ENCODE measurements at regions not wholly inside any gene's neighbourhood (a gene's known extent, or its start where the extent isn't known, plus 50 kb on each side); places are given as distances from the start of the nearest gene placed in this dataset.
"Not testable (repeated sequence)": the region's sequence is repeated elsewhere in the genome, so short reads cannot be mapped to it uniquely, and the experiment has no call there.

DNA sequence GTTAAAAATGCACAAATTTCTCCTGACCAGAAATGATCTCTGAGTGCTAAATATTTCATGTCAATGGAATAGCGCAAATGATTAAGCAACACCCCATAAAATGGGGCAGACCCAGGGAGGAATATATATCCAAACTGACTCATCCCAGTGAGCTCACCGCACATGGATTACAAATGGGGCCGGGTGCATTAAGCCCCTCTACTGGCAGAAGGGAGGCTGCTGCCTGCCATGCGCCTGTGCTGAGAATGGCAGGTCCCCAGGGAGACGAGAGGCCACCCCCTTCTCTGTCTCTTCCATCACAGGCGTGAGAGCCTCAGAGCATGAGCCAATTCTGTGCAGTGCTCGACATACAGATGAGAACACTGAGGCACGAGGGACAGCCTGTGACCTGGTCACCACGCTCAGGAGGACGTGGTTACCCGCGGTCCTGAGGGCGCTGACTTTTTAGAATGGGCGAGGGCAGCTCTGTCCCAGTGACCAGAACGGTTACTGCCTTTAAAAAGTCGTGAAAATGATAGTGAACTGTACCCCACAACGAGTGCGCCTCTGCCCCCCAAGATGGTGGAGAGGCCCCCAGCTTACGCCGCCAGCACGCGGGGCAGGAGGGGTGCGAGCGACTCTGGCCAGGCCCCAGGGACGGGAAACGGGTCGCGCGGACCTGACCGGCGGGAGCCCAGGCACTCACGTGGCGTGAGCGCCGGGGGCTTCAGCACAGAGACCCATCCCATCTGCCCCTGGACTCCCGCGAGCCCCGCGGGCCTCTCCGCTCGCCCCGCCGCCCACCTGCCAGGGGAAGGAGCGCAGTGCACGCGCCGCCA lies 130.2 kb upstream of the ALDH3B2 start:
- peak; percentile 39 for DNase-seq (ENCODE audit: low read depth)

DNA sequence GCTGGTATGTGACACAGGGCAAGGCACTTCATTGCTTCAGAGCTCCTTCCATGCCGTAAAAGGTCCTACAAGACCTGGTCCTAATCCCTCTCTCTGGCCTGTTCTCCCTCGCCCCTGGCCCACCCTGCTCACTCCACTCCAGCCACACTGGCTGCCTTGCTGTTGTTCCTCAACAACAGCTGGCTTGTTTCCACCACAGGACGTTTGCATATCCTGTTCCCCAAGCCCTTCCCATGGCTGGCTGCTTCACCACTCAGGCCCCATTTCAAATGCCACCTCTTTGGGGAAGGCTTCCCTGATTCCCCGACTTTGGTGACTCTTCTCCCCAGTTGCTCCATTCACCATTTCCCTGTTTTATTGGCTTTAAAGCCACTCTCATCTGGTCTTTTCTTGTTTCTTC lies 129.1 kb upstream of the ALDH3B2 start:
- DNase-seq (ENCODE audit: low read depth) = not testable (repeated sequence)

DNA sequence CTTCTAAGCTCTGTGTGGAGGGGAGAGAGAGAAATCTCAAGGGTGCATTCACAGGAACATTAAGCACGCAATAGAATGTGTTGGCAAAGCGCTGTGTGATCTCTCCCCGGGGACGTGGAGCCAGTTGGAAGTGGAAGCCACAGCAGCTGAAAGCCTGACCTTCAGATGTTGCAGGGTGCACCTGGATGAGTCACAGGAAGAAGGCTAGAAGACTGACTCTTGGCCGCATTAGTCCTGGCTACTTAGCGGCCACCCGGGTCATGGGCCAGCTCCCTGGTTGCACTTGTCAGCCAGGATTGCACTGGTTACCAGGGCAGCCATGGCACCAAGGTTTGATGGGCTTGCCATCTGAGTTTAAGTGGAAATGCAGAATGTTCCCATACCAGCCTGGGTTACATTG lies 128.6 kb upstream of the ALDH3B2 start:
- DNase-seq (ENCODE audit: low read depth) = not testable (repeated sequence)

DNA sequence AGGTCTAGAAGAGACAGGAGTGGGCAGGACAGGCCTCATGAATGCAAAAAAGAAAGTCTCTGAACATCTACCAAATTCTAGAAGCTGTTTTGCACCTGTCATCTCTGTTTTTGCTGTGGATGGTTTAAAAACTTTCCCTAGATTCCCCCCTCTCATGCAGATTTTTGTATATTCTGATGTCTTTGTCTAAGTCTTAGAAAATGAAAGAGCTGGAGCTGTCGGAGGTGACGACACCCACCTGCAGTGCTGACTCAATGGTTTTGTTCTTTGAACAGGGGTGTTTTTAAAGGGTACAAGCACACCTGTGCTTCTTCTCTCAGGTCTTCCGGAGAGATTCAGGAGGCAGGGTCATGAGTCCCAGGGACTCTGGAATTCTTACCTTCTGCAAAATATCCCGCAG lies 128.2 kb upstream of the ALDH3B2 start:
- DNase-seq (ENCODE audit: low read depth) = not testable (repeated sequence)

DNA sequence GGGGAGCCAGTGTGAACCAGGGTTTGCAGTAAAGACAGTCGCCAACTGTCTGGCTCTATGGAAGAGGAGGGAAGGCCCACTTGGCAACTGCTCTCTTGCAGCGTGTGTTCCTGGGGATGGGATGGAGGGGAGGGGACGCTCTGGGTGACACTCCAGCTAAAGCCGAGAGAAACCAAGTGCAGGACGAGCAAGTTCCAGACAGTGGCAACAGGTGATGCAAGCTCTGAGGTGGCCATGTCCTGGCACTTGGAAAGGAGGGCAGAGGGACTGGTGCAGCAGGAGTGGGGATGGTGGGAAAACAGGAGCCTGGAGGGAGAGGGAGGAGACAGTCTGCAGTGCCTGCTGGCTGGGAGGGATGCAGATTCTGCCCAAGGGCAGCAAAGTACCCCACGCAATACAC lies 127.0 kb upstream of the ALDH3B2 start:
- DNase-seq (ENCODE audit: low read depth) = not testable (repeated sequence)

DNA sequence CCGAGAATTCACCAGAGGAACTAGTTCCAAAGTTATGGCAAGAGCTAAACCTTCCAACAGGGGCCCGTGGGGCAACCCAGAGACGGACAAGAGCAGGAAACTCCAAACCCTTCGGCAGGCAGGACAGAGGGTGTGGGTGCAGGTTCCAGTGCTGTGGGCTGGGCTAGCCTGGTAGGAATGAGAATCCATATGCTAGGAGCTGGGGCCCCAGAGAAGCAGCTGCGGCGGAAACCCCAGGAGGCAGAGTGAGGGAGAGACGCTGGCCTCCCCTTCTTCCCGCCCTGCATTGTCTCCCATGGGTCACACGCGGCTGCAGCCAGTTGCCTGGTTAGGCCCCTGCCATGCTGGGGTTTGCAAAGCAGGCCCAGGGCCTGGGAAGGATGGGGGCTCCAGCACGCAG lies 126.2 kb upstream of the ALDH3B2 start:
- not testable (repeated sequence) for DNase-seq (ENCODE audit: low read depth)

DNA sequence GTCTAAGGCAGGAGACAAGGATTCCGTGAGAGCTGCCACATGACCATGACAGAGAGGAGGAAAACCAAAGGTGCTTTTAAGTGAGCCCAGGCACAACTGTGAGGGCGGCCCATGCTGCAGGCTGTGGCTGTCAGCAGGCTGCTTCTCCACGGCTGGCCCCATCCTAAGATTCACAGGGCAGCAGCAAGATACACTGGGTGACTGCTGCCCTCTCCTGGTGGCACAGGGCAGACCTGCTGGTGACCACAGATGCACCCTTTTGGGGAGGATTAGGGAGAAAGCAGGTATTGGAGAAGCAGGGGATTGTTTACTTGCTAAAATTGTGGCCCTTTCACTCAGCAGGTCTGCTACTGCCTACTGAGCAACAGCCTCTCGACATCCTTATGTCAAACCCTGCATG lies 125.4 kb upstream of the ALDH3B2 start:
- DNase-seq (ENCODE audit: low read depth) = not testable (repeated sequence)

DNA sequence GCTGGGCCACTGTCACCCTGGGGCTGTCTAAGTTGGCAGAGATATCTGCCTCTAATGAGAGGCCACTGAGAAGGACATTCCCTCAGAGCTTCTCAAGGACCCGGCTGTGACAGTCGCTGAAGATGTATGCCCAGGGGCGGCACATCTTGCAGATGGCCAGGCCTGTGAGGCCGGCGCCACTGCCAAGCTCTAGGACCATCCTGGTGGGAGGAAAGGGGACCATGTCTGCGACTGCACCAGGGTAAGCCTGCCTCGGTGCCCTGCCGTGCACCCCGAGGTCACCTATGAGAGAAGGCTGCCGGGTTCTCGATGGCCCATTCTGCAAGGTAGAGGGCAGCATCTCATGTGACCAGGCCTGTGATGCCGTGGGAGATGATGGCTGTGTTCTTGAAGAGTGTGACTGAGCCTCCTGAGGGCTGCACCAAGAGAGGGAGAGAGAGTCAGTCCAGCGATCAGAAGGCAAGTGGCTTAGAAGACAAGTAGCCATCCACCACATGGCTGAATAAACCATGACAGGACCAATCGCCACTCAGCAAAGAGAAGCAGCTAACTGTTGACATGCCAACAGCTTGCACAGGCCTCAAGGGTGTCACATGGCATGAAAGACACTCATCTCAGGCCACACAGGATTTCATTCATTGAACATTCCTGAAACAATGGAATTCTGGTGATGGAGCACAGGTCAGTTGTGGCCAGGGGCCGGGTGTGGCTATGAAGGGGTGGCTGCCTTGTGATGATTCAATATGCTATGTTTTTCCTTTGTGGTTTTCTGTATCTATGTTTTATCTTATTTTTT lies 123.5 kb upstream of the ALDH3B2 start:
- peak; percentile 47 for DNase-seq (ENCODE audit: low read depth)

DNA sequence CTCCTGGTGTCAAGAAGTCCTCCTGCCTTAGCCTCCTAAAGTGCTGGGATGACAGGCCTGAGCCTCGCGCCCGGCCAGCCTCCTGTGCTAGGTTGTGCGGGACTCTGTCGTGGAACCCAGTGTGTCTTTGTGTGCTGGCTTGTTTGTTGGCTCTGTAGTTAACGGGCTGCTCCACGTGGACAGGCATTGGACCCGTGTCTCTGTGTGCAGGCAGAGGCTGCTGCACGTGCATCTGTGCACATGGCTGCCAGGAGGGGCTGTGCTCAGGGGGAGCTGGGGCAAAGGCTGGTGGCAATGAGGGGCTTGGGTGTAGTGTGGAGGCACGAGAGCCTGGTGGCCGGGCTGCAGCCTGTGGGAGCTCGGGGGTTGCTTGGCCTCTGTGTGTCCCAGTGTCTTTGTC lies 121.3 kb upstream of the ALDH3B2 start:
- DNase-seq (ENCODE audit: low read depth) = no peak

DNA sequence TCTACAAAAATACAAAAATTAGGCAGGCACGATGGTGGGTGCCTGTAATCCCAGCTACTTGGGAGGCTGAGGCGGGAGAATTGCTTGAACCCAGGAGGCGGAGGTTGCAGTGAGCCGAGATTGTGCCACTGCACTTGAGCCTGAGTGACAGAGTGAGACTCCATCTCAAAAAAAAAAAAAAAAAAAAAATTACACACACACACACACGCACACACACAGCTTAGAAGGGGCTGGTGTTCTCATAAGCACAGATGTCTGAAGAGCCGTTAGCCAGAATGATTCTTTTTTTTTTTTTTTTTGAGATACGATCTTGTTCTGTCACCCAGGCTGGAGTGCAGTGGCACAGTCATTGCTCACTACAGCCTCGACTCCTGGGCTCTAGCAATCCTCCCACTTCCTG lies 119.3 kb upstream of the ALDH3B2 start:
- not testable (repeated sequence) for DNase-seq (ENCODE audit: low read depth)

DNA sequence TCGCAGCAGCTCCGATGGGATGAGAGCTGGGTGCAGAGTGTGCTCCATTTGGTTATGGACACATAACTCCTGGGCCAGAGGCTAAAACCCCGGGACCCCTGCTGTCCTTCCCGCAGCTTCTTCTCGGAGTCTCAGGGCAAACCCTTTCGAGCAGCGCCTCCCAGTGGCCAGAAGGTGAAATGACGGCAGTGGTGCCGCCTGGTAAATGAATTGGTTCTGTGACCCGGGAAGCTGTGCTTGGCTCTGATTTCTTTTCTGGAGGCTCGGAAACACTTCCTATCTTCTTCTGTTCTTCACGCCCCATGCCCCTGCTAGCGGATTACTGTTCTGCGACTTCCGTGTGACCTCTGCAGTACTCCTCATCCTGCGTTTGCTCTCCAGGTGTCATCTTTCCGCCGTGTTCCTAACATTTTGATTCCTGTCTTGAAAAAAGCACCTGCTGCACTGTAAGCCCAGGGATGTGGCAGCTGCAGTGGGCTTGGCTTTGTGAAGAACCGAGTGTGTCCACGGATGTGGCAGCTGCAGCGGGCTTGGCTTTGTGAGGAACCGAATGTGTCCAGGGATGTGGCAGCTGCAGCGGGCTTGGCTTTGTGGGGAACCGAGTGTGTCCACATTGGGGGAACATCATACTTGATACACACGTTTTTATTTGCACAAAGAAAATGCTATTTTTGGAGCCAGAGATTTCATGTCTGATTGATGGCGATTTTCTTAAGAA lies 118.0 kb upstream of the ALDH3B2 start:
- DNase-seq (ENCODE audit: low read depth) = not testable (repeated sequence)

DNA sequence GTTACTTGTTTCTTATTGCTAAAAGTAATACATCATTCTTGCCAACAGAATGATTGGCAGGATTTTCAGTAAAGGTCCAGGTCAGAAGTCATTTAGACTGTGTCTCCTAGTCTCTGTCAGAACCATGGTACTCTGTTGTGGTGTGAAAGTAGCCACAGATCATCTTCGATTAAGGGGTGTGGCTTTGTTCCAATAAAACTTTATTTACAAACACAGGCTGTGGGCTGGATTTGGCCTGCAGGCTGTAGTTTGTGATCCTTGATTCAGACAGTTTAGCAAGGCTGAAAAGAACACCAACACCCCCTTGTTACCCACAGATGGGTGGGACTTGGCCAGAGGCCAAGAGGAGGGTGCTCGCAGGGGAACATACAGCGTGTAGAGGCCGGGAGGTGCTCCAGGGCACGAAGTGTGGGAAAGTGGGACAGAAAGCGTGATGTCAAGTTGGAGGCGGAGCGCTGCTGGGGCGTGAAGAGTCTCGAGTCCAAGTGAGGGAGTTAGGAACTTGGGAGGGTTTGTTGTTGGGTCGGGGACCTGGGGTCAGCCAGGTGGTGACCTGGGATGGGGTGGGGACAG lies 117.3 kb upstream of the ALDH3B2 start:
- DNase-seq (ENCODE audit: low read depth) = not testable (repeated sequence)

DNA sequence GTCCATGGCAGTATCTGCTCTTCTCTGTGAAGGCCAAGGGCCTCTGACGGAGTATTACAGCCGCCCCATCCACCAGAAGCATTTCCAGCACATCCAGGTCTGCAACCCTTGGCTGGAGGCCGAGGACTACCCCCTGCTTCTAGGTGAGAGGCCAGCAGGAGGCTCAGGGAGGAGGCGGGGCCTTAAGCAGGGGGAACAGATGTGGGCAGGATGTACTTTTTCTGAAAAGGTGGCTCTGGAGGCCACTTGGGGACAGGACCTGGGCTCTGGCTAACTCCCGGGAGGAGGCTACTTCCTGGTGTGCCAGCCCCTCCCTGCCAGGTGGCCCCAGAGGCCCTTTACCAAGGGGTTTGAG lies 113.9 kb upstream of the ALDH3B2 start:
- not testable (repeated sequence) for DNase-seq (ENCODE audit: low read depth)

DNA sequence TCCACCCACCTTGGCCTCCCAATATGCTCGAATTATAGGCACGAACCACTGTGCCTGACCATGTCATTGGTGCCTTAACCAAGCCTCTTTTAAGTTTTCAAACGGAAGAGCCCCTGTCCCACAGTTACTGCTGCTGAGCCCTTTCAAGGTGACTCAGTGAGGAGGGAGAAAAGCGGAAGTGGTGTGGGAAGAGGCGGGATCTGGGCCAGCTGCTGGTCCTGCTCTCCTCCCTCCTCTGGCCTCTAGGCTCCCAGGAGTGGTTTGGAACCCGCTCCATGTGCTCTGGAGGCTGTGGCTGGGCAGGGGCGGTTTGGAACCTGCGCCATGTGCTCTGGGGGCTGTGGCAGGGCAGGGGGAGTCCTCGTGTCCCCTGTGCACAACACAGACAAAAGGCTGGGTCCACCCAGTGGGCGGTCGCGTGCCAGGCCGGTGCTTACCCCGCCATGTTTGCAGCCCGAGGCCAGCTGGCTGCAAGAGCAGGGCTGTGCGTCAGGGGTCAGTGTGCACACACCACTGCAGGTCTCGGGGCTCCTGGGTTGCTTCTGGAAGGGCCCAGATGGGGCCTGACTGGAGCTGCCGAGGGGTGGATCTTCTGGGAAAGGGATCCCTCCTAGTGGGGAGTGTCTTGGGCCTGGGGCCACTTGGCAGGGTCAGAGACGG lies 113.4 kb upstream of the ALDH3B2 start:
- DNase-seq (ENCODE audit: low read depth) = not testable (repeated sequence)

DNA sequence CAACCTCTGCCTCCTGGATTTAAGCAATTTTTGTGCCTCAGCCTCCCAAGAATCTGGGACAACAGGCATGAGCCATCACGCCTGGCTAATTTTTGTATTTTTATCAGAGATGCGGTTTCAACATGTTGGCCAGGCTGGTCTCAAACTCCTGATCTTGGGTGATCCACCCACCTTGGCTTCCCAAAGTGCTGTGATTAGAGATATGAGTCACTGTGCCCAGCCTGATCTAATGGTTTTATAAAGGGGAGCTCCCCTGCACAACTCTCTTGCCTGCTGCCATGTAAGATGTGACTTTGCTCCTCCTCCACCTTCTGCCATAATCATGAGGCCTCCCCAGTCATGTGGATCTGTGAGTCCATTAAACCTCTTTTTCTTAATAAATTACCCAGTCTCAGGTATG lies 107.5 kb upstream of the ALDH3B2 start:
- not testable (repeated sequence) for DNase-seq (ENCODE audit: low read depth)

DNA sequence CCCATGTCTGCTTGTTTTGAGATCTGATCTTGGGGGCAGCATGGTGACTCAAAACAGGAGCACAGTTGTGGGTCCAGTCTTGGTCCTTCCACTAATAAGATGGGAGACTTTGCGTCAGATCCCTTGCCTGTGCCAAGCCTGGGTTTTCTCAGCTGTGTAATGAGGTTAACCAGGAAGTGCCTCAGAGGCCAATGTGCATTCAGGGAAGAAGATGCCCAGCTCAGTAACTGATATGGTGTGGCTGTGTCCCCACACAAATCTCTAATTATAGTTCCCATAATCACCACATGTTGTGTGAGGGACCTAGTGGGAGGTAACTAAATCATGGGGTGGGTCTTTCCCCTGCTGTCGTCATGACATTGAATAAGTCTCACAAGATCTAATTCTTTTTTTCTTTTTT lies 107.1 kb upstream of the ALDH3B2 start:
- DNase-seq (ENCODE audit: low read depth) = not testable (repeated sequence)

DNA sequence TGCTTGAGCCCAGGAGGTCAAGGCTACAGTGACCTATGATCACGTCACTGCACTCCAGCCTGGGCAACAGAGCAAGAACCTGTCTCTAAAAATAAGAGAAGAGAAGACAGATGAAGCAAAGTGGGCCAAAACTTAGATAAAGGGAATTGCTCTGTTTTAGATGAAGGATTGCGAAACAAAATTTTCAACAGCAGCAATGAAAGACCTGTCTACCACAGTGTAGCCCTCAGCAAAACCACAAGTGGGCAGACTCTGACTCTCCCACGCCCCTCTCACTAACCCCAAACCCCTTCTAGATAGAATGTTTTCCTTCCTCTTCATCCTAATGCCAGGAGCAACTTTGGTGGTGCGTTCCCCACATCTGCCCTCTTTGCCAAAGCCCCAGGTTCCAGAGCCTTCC lies 105.6 kb upstream of the ALDH3B2 start:
- DNase-seq (ENCODE audit: low read depth) = no peak

DNA sequence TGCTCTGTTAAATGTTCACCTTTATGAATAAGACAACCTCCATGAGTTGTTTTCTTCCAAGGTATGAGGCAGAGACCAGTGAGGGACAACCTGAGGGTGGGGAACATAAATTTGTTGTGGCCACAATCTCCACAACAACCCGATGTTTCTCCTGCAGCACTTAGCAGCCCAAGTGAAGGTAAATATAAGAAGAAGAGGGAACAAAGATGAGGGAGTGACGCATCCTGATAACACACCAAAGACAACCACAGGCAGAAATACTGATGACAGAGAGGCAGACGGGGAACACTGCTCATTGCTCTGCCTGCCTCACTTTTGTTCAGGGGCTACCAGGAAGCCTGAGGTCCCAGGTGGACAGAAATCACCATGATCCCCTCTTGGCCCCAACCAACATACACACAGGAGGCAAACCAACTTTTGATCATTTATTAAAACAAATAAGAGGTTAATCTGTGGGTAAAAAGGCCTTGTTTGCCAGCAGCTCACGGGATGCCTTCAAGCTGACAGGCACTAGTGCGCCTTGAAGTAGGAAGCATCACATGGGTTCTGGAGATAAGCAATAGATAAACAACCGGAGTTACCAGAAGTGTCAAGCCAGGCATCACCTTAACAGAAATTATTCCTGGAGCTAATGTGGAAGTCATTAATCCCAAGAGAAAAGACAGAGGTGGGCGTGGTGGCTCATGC lies 104.9 kb upstream of the ALDH3B2 start:
- DNase-seq (ENCODE audit: low read depth) = not testable (repeated sequence)

DNA sequence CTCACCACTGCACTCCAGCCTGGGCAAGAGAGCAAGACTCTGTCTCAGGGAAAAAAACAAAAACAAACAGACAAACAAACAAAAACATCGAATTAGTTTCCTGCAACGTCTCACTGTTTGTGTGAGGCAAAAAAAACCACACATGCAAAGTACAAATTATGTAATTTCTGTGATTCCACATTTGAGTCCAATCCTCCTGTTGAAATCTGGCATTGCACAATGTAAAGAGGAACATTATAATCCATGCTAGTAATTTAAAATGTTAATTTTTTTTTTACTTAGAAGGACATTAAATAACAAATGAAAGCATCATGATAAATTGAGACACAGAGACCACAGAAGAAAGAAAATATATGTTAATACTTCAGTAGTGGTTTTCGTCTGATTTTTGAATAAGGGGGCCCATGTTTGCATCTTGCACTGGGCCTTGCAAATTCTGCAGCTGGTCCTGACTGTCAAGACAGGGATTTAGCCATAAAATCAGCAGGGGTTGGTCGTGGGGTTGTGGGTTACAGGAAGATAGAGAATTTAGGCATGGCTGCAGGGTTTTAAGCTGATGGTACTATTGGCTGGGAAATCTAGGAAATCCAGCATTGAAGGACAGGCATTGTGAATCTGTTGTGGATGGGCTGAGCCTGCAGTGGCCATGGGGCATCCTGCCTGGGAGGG lies 102.6 kb upstream of the ALDH3B2 start:
- DNase-seq (ENCODE audit: low read depth) = no peak

DNA sequence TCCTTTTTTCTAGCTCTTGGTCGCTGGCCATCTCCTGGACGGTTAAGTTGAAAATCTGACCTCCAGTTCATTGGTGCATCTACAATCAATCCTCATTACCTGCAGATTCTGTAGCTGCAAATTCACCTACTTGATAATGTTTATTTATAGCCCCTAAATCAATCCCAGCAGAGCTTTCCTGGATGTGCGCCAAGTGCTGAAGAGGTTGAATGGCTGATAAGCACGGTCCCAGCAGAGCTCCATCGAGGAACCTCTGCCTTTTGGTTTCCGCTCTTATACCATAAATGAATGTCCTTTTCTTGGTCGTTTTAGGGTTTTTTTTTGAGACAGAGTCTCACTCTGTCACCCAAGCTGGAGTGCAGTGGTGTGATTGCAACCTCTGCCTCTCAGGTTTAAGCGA lies 99.8 kb upstream of the ALDH3B2 start:
- DNase-seq (ENCODE audit: low read depth) = not testable (repeated sequence)
